ENCODE measurements at regions not wholly inside any gene's neighbourhood (a gene's known extent, or its start where the extent isn't known, plus 50 kb on each side); places are given as distances from the start of the nearest gene placed in this dataset.

DNA sequence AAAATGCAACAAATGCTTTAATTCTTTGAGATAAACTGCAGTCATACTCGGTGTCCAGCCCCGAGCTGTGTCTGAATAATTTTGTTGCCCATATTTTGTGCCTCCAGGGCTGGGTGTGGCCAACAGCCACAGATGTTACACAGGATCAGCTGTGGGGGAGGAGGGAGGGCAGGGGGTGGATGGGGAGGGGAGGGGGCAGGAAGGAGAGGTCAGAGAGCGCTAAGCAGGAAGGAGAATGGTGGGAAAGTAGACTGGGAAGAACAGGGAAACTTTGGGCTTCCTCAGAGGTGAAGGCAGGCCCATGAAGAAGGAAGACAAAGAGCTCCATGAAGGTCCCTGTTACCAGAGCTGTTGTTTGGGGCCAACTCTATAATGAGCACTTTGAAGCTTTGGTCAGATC, 295.8 kb downstream of the COG6 start:
- H3K9me3 ChIP-seq (replicated peaks in 1 of 2; ENCODE audit: control insufficient read depth in 1 of 2, insufficient read depth in 1 of 2, low read length in 2 of 2): no peaks in the 10 kb centered on the region
- no peak overlapping the region for H3K4me2 ChIP-seq (replicated peaks; ENCODE audit: extremely low read depth, low read length, poor library complexity, severe bottlenecking)
- WGBS (ENCODE audit: insufficient coverage): no CpG with 5 or more reads among the region's 3 CpGs
- TF ChIP-seq, protein P1, sequence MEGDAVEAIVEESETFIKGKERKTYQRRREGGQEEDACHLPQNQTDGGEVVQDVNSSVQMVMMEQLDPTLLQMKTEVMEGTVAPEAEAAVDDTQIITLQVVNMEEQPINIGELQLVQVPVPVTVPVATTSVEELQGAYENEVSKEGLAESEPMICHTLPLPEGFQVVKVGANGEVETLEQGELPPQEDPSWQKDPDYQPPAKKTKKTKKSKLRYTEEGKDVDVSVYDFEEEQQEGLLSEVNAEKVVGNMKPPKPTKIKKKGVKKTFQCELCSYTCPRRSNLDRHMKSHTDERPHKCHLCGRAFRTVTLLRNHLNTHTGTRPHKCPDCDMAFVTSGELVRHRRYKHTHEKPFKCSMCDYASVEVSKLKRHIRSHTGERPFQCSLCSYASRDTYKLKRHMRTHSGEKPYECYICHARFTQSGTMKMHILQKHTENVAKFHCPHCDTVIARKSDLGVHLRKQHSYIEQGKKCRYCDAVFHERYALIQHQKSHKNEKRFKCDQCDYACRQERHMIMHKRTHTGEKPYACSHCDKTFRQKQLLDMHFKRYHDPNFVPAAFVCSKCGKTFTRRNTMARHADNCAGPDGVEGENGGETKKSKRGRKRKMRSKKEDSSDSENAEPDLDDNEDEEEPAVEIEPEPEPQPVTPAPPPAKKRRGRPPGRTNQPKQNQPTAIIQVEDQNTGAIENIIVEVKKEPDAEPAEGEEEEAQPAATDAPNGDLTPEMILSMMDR (IDR thresholded peaks at IDR 0.05): no peak
- Mint-ChIP-seq H3K27ac (no peak overlapping the region), H3K36me3 (no peaks in the 10 kb centered on the region), H3K4me3 (no peak overlapping the region), H3K27me3 (ENCODE audit: low read depth in 3 of 3) (peaks cover 0 to 5% (median 2%) of the 10 kb centered on the region in 3 donors), H3K4me1 (no peaks in the 10 kb centered on the region), H3K9me3 (no peaks in the 10 kb centered on the region)
- no peak overlapping the region for H2AFZ ChIP-seq (ENCODE audit: insufficient read depth, low read depth, low read length, poor library complexity, severe bottlenecking)
- H4K20me1 ChIP-seq (ENCODE audit: insufficient read depth, low read length): no peaks in the 10 kb centered on the region
- no peak for DNase-seq
- H3K9ac ChIP-seq (ENCODE audit: insufficient read depth, low read length, poor library complexity, severe bottlenecking): no peak overlapping the region
- intact Hi-C loops (cut with micrococcal nuclease): no loop called here
- H3K27me3 ChIP-seq (ENCODE audit: control insufficient read depth in 2 of 2, insufficient read depth in 2 of 2, low read length in 2 of 2): no peaks in the 10 kb centered on the region
- H3K79me2 ChIP-seq (ENCODE audit: insufficient read depth, low read length): no peaks in the 10 kb centered on the region
- H3K36me3 ChIP-seq (replicated peaks in 1 of 2; ENCODE audit: control insufficient read depth in 1 of 2, insufficient read depth in 2 of 2, low read length in 2 of 2): no peaks in the 10 kb centered on the region
- no peak overlapping the region for H3K27ac ChIP-seq (ENCODE audit: low read depth in 1 of 2, low read length in 2 of 2)
- H3K4me3 ChIP-seq (replicated peaks in 1 of 3; ENCODE audit: low read depth in 2 of 3, low read length in 3 of 3): no peak overlapping the region
- H3K4me1 ChIP-seq (ENCODE audit: control insufficient read depth in 1 of 2, insufficient read depth in 2 of 2, low read length in 2 of 2): no peaks in the 10 kb centered on the region

DNA sequence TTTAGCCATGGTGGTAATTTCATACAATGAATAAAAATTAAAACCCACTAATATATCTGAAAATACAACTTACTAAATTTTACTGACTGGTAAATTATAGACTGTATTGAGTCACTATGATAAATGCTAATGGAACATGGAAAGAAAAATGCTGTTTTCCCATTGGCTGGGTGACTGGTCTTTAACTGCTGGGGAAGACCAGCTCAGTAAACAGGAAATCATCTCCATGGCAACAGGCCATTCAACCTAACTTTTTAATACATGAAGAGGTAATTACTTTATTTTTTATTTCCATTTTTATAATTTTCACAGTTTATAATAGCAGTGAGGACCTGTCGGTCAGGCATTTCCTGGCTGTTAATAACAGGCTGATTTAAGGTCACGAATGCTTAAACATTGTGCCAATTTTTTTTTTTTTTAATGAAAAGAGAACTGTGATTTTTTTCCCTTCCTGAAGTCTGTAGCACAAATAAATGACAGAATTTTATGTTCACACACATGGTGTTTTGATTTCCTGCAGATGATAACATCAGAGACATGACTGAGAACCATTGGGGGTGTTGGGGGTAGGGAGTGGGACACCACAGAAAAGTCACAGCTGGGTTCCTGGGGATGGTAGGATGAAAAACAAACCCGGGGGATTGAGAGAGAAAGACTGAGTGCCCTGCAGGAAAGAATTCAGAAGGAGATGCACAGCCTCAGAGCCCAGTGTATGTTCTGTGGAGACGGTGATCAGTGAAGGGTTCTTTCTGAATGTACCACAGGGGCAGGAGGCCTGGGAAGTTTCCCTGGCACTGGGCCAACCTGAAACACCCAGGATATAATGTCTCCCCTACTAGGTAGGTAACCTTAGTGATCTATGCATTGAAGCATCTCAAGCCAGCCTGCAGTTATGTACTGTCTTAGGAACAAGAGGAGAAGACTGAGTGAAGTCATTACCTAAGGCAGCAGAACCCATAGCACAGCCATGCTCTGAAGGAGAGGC, 297.1 kb downstream of the COG6 start:
- H3K4me1 Mint-ChIP-seq: no peaks in the 10 kb centered on the region
- H3K79me2 ChIP-seq (ENCODE audit: insufficient read depth, low read length): no peaks in the 10 kb centered on the region
- no peaks in the 10 kb centered on the region for H4K20me1 ChIP-seq (ENCODE audit: insufficient read depth, low read length)
- H3K9me3 ChIP-seq (replicated peaks in 1 of 2; ENCODE audit: control insufficient read depth in 1 of 2, insufficient read depth in 1 of 2, low read length in 2 of 2): no peaks in the 10 kb centered on the region
- H3K4me3 Mint-ChIP-seq: no peak overlapping the region
- no peak overlapping the region for H3K27ac ChIP-seq (ENCODE audit: low read depth in 1 of 2, low read length in 2 of 2)
- no peak for DNase-seq
- WGBS (ENCODE audit: insufficient coverage): 50% methylated on average over 1 of the region's 4 CpGs
- H3K4me1 ChIP-seq (ENCODE audit: control insufficient read depth in 1 of 2, insufficient read depth in 2 of 2, low read length in 2 of 2): no peaks in the 10 kb centered on the region
- H3K9ac ChIP-seq (ENCODE audit: insufficient read depth, low read length, poor library complexity, severe bottlenecking): no peak overlapping the region
- no peaks in the 10 kb centered on the region for H3K9me3 Mint-ChIP-seq
- H2AFZ ChIP-seq (ENCODE audit: insufficient read depth, low read depth, low read length, poor library complexity, severe bottlenecking): no peak overlapping the region
- H3K4me3 ChIP-seq (replicated peaks in 1 of 3; ENCODE audit: low read depth in 2 of 3, low read length in 3 of 3): no peak overlapping the region
- TF ChIP-seq, protein P1 (IDR thresholded peaks at IDR 0.05): no peak
- H3K27ac Mint-ChIP-seq: no peak overlapping the region
- H3K27me3 ChIP-seq (ENCODE audit: control insufficient read depth in 2 of 2, insufficient read depth in 2 of 2, low read length in 2 of 2): no peaks in the 10 kb centered on the region
- no peak overlapping the region for H3K4me2 ChIP-seq (replicated peaks; ENCODE audit: extremely low read depth, low read length, poor library complexity, severe bottlenecking)
- H3K36me3 Mint-ChIP-seq: no peaks in the 10 kb centered on the region
- H3K27me3 Mint-ChIP-seq (ENCODE audit: low read depth in 3 of 3): peaks cover 0 to 3% (median 2%) of the 10 kb centered on the region in 3 donors
- no peaks in the 10 kb centered on the region for H3K36me3 ChIP-seq (replicated peaks in 1 of 2; ENCODE audit: control insufficient read depth in 1 of 2, insufficient read depth in 2 of 2, low read length in 2 of 2)
- intact Hi-C loops (cut with micrococcal nuclease): no loop called here
